ENCODE measurements at regions not wholly inside any gene's neighbourhood (a gene's known extent, or its start where the extent isn't known, plus 50 kb on each side); places are given as distances from the start of the nearest gene placed in this dataset.

- Histone ChIP-seq H3K23ac (ENCODE audit: insufficient read length) (no peak overlapping the region), H3K23me2 (ENCODE audit: low read depth, low read length) (no peaks in the 10 kb centered on the region), H4K8ac (ENCODE audit: extremely low read depth, insufficient read depth, low read length) (no peak overlapping the region), H3K36me3 (ENCODE audit: control insufficient read depth in 2 of 4, insufficient read depth in 4 of 4, low read length in 3 of 4) (no peaks in the 10 kb centered on the region), H2AK5ac (ENCODE audit: low read depth, low read length) (no peak overlapping the region), H4K5ac (ENCODE audit: insufficient read length, low read depth, low read length) (no peak overlapping the region), H2BK120ac (replicated peaks; ENCODE audit: low read depth, low read length) (no peak overlapping the region), H3K4ac (replicated peaks; ENCODE audit: insufficient read length, low read depth, low read length) (no peak overlapping the region), H2BK5ac (ENCODE audit: low read depth, low read length) (no peak overlapping the region), H3K4me2 (ENCODE audit: insufficient read depth in 1 of 2, low read depth in 2 of 2, low read length in 2 of 2) (no peak overlapping the region), H3K27ac (ENCODE audit: low read depth, low read length) (no peak overlapping the region), H3K9me3 (ENCODE audit: insufficient read depth in 2 of 2, low read depth in 1 of 2, low read length in 1 of 2) (peaks cover 0 to 4% of the 10 kb centered on the region in 2 experiments; a peak in 1 of 4 replicates), H2AFZ (ENCODE audit: low read length) (no peak overlapping the region), H3K9ac (replicated peaks in 1 of 4; ENCODE audit: extremely low read depth in 1 of 4, low read depth in 3 of 4, low read length in 3 of 4) (no peak overlapping the region), H3K79me2 (ENCODE audit: control insufficient read depth in 1 of 2, insufficient read depth in 2 of 2, low read length in 2 of 2) (no peaks in the 10 kb centered on the region), H2BK20ac (ENCODE audit: low read length) (no peak overlapping the region), H3K79me1 (ENCODE audit: low read depth, low read length) (no peaks in the 10 kb centered on the region), H4K91ac (replicated peaks; ENCODE audit: insufficient read length, low read length) (no peak overlapping the region), H3K18ac (ENCODE audit: extremely low read depth, low read length) (no peak overlapping the region), H3K56ac (replicated peaks; ENCODE audit: insufficient read length, low read depth, low read length) (no peak overlapping the region), H3K14ac (ENCODE audit: insufficient read length) (no peak overlapping the region), H3K27me3 (replicated peaks in 1 of 4; ENCODE audit: control insufficient read depth in 3 of 4, extremely low read depth in 1 of 4, insufficient read depth in 3 of 4, low read length in 3 of 4) (no peaks in the 10 kb centered on the region), H2BK12ac (ENCODE audit: low read depth, low read length) (no peak overlapping the region), H2BK15ac (ENCODE audit: low read length) (no peak overlapping the region), H3K4me1 (replicated peaks in 1 of 4; ENCODE audit: control insufficient read depth in 3 of 4, insufficient read depth in 4 of 4, low read length in 3 of 4) (no peaks in the 10 kb centered on the region), H4K20me1 (replicated peaks in 1 of 2; ENCODE audit: control insufficient read depth in 1 of 2, insufficient read depth in 2 of 2, low read length in 2 of 2) (no peaks in the 10 kb centered on the region), H3K4me3 (ENCODE audit: extremely low read depth in 1 of 4, insufficient read depth in 2 of 4, low read depth in 3 of 4, low read length in 4 of 4) (no peak overlapping the region)
- DNase-seq (ENCODE audit: low read depth in 1 of 2, low spot score in 2 of 2), result no peak
- no peak for FAIRE-seq
- 91% methylated on average over 1 of the region's 1 CpG; no CpG with 5 or more reads in 1 of the 2 experiments for WGBS, 2 experiments (ENCODE audit: extremely low coverage in 1 of 2, insufficient coverage in 1 of 2, insufficient read length in 1 of 2, insufficient replicate concordance in 2 of 2, low coverage in 1 of 2, low lambda C conversion rate in 2 of 2, missing lambda C conversion rate in 1 of 2)
- CTCF ChIA-PET (ENCODE audit: partially characterized antibody), result interaction anchor here (1.3 to 1.5 kb wide), 2 partner anchors 21 to 625 kb away, joined by 3 to 5 read pairs; no protein-coding TSS in a partner anchor
- POLR2A ChIA-PET (ENCODE audit: partially characterized antibody), result no interaction called here
- no peak for TF ChIP-seq MAX (IDR thresholded peaks at IDR 0.05)
- TF ChIP-seq CBX5 (IDR thresholded peaks at IDR 0.05; ENCODE audit: low read depth, low read length), result no peak
- no peak for TF ChIP-seq CTBP2 (IDR thresholded peaks at IDR 0.05; ENCODE audit: borderline replicate concordance, insufficient read depth, insufficient read length, low read length)
- no peak for TF ChIP-seq TAF1 (IDR thresholded peaks at IDR 0.05; ENCODE audit: low read depth, low read length)
- no peak for TF ChIP-seq SIRT6 (IDR thresholded peaks at IDR 0.05; ENCODE audit: low read length)
- TF ChIP-seq EP300 (IDR thresholded peaks at IDR 0.05; ENCODE audit: borderline replicate concordance in 1 of 2, low read depth in 2 of 2, low read length in 2 of 2), result no peak
- no peak for TF ChIP-seq TAF7 (optimal IDR thresholded peaks at IDR 0.05; ENCODE audit: borderline replicate concordance, low read depth, low read length)
- no peak for TF ChIP-seq BACH1 (IDR thresholded peaks at IDR 0.05; ENCODE audit: low read length)
- no peak for TF ChIP-seq POU5F1 (IDR thresholded peaks at IDR 0.05; ENCODE audit: low read depth, low read length)
- TF ChIP-seq JUN (IDR thresholded peaks at IDR 0.05; ENCODE audit: low read depth, low read length), result no peak
- TF ChIP-seq RBBP5 (IDR thresholded peaks at IDR 0.05; ENCODE audit: borderline replicate concordance, low read depth, low read length), result no peak
- TF ChIP-seq BCL11A (IDR thresholded peaks at IDR 0.05; ENCODE audit: low read depth in 2 of 2, low read length in 2 of 2), result no peak
These were observed 1013.8 kb upstream of the C9orf72 start for GRCh38 chr9:28587052-28587451.
